SK-N-MC (cell line): ENCODE measurements at regions not wholly inside any gene's neighbourhood (a gene's known extent, or its start where the extent isn't known, plus 50 kb on each side); places are given as distances from the start of the nearest gene placed in this dataset.

Source experiments
- EZH2 ChIP-seq: fragments of 200-600 bp; sonication (generic); IDR thresholded peaks from one replicate; pipeline ENCODE4 v1.6.1; 2017; ENCODE audit warnings: antibody characterized with exemption
- FOXP2 ChIP-seq: optimal IDR thresholded peaks from 2 replicates; pipeline ENCODE3; 2011; ENCODE audit warnings: mild to moderate bottlenecking, moderate library complexity; ENCODE audit not compliant: insufficient read depth; ENCODE audit errors: extremely low read length, control extremely low read depth
- POLR2AphosphoS5 ChIP-seq: IDR thresholded peaks from 2 replicates; pipeline ENCODE4 v1.6.1; 2012; ENCODE audit warnings: mild to moderate bottlenecking, low read depth, low read length, borderline replicate concordance

GRCh38 chr5:124895236-124895635, 148.8 kb upstream of the ZNF608 start:
- no peak for TF ChIP-seq POLR2AphosphoS5
- TF ChIP-seq EZH2, result no peak
- TF ChIP-seq FOXP2, result no peak
